Jurkat, Clone E6-1 (cell line): ENCODE measurements at regions not wholly inside any gene's neighbourhood (a gene's known extent, or its start where the extent isn't known, plus 50 kb on each side); places are given as distances from the start of the nearest gene placed in this dataset.

Experiments used
- DNase-seq: peaks from one replicate; pipeline ENCODE4 v3.0.0-alpha.2; 2011; ENCODE audit warnings: low read depth, low spot score
- H3K4me3 ChIP-seq: 2 replicates; pipeline ENCODE4 v1.5.1; 2011; ENCODE audit warnings: mild to moderate bottlenecking, low read length, control low read depth, moderate library complexity

DNA sequence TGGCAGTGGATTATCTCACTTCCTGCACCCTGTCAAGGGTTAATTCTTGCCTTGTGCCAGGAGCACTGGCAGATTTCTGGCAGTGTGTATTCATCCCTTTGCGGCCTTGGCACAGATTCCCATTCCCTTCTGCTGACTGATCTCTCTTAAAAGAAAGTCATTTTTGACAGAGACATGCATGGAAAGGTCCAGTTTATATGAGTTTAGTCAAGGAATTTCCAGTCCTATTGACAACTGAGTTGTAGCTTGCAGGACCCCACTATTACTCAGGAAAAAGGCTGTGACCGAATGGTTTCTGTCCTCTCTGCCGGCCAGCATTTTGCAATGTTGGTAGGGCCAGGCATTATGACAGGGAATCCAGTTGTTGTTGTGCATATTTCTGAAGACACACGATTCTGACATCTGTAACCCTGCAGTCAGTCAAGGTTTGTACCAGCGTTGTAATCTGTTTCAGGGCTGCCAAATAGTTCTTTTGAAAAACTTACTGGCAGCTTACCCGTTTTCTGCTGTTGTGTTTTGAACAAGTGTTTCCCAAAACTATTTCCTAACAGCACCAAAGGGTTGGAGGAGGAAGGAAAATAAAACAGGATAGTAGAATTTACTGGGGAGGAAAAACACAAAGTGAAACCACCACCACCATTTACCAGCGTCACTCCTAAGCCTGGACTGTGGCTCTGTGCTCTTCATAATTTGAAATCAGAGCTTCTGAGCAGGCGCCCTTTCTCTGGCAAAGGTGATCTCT is 243.4 kb upstream of the KLF4 start:
- DNase-seq: no peak
- no peak overlapping the region for H3K4me3 ChIP-seq

DNA sequence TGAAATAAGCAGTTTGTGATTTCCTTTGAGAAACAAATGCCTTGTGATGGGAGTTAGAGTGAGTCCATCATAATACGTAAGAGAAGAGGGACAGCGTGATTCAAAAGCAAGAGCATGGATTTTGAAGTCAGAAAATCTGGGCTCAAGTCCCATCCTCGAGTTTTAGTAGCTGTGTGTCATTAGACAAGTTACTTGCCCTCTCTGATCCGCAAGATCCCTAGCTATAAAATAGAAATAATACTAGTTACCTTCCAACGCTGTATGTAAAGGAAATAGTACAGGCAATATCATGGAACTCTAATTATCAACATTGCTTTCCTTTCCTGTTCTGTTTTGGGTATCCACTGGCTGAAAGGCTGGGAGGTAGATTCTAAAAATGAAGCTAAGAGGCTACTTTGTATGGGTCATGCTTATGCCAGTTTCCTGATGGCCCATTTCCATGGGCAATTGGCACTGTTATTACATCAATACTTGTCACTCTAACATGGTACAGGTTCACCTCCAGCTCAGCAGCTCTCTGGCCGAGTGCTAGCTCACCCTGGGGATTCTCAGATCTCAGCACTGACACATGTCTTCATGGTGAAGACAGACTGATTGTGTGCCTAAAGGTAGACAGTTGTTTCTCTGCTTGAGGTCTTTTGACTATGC is 241.7 kb upstream of the KLF4 start:
- DNase-seq: no peak

GRCh38 chr9:107730666-107731065 is 241.1 kb upstream of the KLF4 start:
- no peak for DNase-seq
- H3K4me3 ChIP-seq: no peak overlapping the region

More for the DNA sequence above, 241.7 kb upstream of the KLF4 start:
- H3K4me3 ChIP-seq: no peak overlapping the region

GRCh38 chr9:107727086-107727780 is 237.7 kb upstream of the KLF4 start:
- H3K4me3 ChIP-seq: no peak overlapping the region
- DNase-seq: no peak

GRCh38 chr9:107723015-107723414 is 233.4 kb upstream of the KLF4 start:
- no peak for DNase-seq
- no peak overlapping the region for H3K4me3 ChIP-seq

GRCh38 chr9:107721705-107722245 is 232.2 kb upstream of the KLF4 start:
- DNase-seq: no peak

GRCh38 chr9:107720501-107720900 is 230.9 kb upstream of the KLF4 start:
- no peak for DNase-seq
- H3K4me3 ChIP-seq: no peak overlapping the region

More at GRCh38 chr9:107721705-107722245, 232.2 kb upstream of the KLF4 start:
- no peak overlapping the region for H3K4me3 ChIP-seq

DNA sequence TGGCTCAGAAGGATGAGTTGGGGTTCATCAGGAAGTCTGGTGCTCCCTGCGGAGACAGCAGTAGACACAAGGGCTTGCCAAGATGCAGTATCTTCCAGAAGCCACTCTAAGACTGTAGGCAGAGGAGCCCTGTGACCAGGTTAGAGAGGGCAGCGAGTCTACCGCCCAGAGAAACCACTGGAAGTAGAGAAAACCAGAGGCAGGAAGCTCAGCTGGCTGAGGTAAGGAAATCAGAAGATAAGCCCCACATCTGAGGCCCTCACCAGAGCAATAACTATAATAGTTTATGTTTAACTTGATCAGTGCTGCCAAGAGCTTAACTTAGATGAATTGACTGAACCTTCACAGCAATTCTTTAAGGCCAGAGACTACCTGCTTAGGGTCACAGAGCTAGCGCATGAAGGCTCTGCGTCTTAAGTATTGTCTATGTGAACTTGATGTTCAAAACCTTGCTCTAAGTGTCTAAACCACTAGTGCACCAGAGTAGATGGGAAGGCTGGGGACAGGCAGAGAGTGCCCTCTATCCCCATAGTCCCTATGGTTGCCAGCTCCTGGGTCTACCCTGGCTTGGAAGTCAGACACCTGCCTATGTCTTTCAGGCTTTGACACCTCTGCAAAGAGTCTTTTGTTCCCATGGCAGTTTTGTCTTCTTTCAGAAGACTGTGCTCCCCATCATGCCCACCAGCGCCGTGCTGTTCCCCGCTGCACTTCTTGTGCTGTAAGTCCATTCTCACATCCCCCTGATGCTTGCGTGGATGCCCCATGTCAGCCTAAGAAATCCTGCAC is 228.2 kb upstream of the KLF4 start:
- no peak overlapping the region for H3K4me3 ChIP-seq
- DNase-seq: peak; percentile 16

DNA sequence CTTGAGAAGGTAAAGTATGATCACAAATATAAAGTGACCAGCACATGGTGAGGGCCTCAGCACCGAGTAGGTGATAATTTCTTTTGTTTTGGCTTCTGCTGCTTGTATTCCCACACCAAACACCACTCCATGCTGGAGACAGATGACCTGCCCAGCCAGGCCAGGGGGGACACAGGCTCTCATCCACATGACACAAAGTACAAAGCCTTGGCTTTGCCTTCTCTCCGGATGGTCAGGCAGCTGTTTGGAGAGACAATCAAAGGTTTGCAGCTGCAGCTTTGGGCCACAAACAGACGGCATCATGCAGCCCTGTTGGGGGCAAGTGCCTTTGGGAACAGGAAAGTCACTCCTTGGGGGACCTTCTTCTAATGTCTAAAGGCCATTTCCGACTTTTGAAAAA is 226.2 kb upstream of the KLF4 start:
- no peak overlapping the region for H3K4me3 ChIP-seq
- no peak for DNase-seq

- no peak overlapping the region for H3K4me3 ChIP-seq
These were observed 223.9 kb upstream of the KLF4 start for GRCh38 chr9:107713470-107713869.

GRCh38 chr9:107712390-107712789 is 222.8 kb upstream of the KLF4 start:
- no peak overlapping the region for H3K4me3 ChIP-seq
- peak; percentile 32 for DNase-seq

More at GRCh38 chr9:107713470-107713869, 223.9 kb upstream of the KLF4 start:
- DNase-seq: no peak

DNA sequence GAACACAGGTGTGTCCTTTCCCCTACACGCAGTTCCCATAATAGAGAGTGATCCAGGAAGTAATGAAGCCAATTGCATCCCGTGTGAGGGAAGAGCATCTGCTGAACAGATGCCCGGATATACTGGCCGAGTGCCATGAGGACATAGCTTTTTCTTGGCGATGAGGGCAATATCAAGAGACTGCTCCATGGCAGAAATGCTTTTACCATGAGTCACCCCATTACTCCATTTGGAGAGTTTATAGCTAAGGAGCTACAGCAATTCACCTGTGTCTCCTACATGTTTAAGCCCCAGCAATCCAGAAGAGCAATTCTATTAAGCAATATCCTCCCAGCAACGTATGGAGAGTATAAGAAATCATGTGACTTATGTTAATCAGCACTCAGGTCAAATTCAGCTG is 222.0 kb upstream of the KLF4 start:
- no peak for DNase-seq
- H3K4me3 ChIP-seq: no peak overlapping the region

DNA sequence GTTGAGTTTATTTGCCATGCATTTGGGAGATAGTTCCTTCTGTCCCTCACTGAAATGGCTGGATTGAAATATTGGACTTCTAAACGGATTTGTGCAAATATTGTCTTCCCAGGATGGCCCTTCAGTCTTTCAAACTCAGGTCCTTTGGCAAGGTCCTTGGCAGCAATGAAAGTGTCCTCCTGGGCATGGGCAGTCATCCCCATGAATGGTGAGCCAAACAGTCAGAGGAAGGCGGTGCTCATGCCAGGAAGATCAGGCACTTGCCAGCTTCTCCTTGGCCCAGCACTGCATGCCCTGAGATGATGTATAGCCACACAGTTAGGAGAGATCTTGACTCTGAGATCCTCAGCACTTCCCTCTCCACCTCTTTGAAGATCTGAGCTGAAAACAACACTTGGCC is 221.4 kb upstream of the KLF4 start:
- no peak for DNase-seq
- H3K4me3 ChIP-seq: no peak overlapping the region

- H3K4me3 ChIP-seq: no peak overlapping the region
- DNase-seq: no peak
These were observed 221.0 kb upstream of the KLF4 start for GRCh38 chr9:107710546-107710945.

DNA sequence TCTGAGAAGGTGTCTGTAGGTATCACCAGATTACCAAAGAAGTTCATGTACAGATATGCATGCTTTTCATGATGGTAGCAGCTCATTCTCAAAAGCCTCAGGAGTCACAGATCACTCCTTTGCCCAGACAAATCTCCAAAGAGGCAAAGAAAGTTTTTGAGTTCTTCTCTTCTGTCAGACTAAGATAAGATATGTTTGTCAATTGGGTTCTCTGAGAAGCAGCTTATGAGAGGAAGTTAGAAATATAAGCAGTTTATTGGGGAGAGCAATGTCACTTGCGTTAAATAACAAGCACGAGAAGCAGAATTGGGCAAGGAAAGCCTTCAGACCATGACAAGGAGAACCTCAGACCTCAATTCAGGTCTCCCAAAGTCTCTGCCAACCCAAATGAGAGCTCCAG is 219.2 kb upstream of the KLF4 start:
- DNase-seq: no peak
- no peak overlapping the region for H3K4me3 ChIP-seq

GRCh38 chr9:107707915-107708441 is 218.4 kb upstream of the KLF4 start:
- no peak overlapping the region for H3K4me3 ChIP-seq
- no peak for DNase-seq

DNA sequence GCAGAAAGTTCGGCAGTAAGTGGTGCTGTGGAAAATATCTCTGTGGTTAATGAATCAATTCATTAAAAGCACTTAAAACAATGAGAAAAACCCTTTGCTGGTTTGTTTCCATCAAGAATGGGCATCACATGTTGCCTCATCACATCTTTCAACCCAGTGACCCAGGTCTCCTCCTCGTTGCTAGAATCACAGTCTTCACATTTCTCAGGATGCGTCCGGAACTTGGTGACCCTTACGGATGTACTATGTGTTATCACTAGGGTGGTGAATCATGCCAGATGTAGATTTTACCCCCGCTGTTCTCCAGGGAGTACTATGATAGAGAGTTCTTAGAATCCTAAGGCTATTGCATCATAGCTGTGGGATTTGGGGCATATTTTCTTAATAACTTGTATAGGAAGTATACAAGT is 217.9 kb upstream of the KLF4 start:
- no peak for DNase-seq
- H3K4me3 ChIP-seq: no peak overlapping the region

DNA sequence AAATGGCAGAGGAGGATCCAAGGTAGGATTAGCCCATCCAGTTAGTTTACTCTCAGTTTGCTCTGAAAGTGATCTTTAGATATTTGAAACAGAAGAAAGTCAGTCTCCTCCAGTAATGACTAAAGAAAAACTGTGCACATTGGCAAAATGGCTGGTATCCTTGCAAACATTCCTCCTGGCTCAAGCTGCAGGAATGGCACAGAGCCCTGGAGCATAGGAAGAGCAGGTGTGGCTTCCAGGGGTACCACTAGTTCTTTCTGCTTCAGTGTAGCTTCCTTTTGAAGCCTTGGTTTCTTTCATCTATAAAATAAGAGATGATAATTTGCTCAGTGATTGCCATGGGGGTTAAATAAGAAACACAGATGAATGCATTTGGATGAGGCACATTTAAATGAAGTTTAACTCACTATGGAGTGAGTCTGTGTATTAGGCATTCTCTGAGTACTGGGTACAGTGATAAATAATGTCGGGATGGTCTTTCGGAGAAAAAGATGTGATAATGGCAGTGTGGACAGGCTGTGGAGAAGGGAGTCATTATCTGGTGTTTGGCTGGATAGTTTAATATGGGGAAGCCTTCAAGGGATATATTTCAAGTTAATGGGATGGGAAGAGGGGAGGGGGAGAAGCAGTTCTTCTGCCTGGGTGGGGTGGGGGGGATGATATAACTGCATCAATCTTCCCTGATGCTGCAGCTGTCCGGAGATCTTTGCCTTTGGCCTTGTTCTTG is 217.3 kb upstream of the KLF4 start:
- H3K4me3 ChIP-seq: no peak overlapping the region
- no peak for DNase-seq
